ENCODE measurements at regions not wholly inside any gene's neighbourhood (a gene's known extent, or its start where the extent isn't known, plus 50 kb on each side); places are given as distances from the start of the nearest gene placed in this dataset.

GRCh38 chr17:62186841-62187240 lies 121.8 kb upstream of the MED13 start:
- TF ChIP-seq ZNF274 (IDR thresholded peaks at IDR 0.05; ENCODE audit: low read depth, low read length) (no peak), YY1 (IDR thresholded peaks at IDR 0.05; ENCODE audit: insufficient read depth, insufficient read length) (no peak), SUZ12 (IDR thresholded peaks at IDR 0.05; ENCODE audit: extremely low read depth, insufficient read depth, insufficient read length) (no peak)
